Upper lobe of left lung (tissue), 6 donors: ENCODE measurements at regions not wholly inside any gene's neighbourhood (a gene's known extent, or its start where the extent isn't known, plus 50 kb on each side); places are given as distances from the start of the nearest gene placed in this dataset.
"Not testable (repeated sequence)": the region's sequence is repeated elsewhere in the genome, so short reads cannot be mapped to it uniquely, and the experiment has no call there.

Experiments used
- ATAC-seq, 2 donors: fragments of 200-7000 bp; cut with Tn5 transposase; one replicate each; pipeline ENCODE4 v1.9.1; 2022; ENCODE audit warnings: mild to moderate bottlenecking in 2 of 2, moderate library complexity in 2 of 2; ENCODE audit not compliant: low FRiP score in 2 of 2
- DNase-seq, 2 donors: peaks; one replicate each; pipeline ENCODE4 v3.0.0-alpha.2; 2019 to 2020
- H3K27ac ChIP-seq, 4 donors: fragments of 200-600 bp; sonication (generic); one replicate each; pipeline ENCODE4 v1.5.1; 2016 to 2019
- H3K27me3 ChIP-seq, 4 donors: fragments of 200-600 bp; sonication (generic); one replicate each; pipeline ENCODE4 v1.5.1; 2017 to 2019
- H3K36me3 ChIP-seq, 4 donors: fragments of 200-600 bp; sonication (generic); one replicate each; pipeline ENCODE4 v1.5.1; 2016 to 2019
- H3K4me1 ChIP-seq, 4 donors: fragments of 200-600 bp; sonication (generic); one replicate each; pipeline ENCODE4 v1.5.1; 2018 to 2019
- H3K4me3 ChIP-seq, 4 donors: fragments of 200-600 bp; sonication (generic); one replicate each; pipeline ENCODE4 v1.5.1; 2017 to 2019; ENCODE audit warnings: mild to moderate bottlenecking in 2 of 4, moderate library complexity in 1 of 4
- H3K9me3 ChIP-seq, 4 donors: fragments of 200-600 bp; sonication (generic); one replicate each; pipeline ENCODE4 v1.5.1; 2018 to 2019
- CTCF ChIP-seq, 6 experiments: fragments of 450-650 bp in 4 of 6; fragments of 200-600 bp in 2 of 6; sonication (generic) in 2 of 6; IDR thresholded peaks; one replicate each; pipeline ENCODE4 v1.5.1; 2016 to 2019; ENCODE audit warnings: antibody characterized with exemption in 6 of 6
- EP300 ChIP-seq, 4 donors: sonication (generic); formaldehyde crosslinking; IDR thresholded peaks; one replicate each; pipeline ENCODE4 v1.5.1; 2017; ENCODE audit warnings: antibody characterized with exemption in 4 of 4, control low read depth in 2 of 4
- POLR2A ChIP-seq, 4 donors: fragments of 450-650 bp; IDR thresholded peaks; one replicate each; pipeline ENCODE4 v1.5.1; 2016 to 2017; ENCODE audit warnings: antibody characterized with exemption in 4 of 4, mild to moderate bottlenecking in 2 of 4
- POLR2AphosphoS5 ChIP-seq, 2 donors: sonication (generic); formaldehyde crosslinking; IDR thresholded peaks; one replicate each; pipeline ENCODE4 v1.5.1; 2017; ENCODE audit warnings: antibody characterized with exemption in 2 of 2
- WGBS, 2 donors: methylation state at CpG; one replicate each; pipeline ENCODE4 v1.1.5; 2017 to 2018; 5-methylcytosine and 5-hydroxymethylcytosine counted together
- donor health status: DM: no; HTN: no; CAD: no; lungs with moderate emphysema.
- donor health status: DM: no; HTN: yes; CAD: no; lungs with severe emphysema.

- no peak overlapping the region for H3K27ac ChIP-seq
- ATAC-seq, result no peak
- no peak overlapping the region for H3K4me3 ChIP-seq
- no peaks in the 10 kb centered on the region for H3K27me3 ChIP-seq
- WGBS, 2 donors, result 77 to 81% methylated on average over 3 of the region's 3 CpGs
- H3K4me1 ChIP-seq, result no peaks in the 10 kb centered on the region
- no peak for DNase-seq
- H3K9me3 ChIP-seq, result no peaks in the 10 kb centered on the region
- no peaks in the 10 kb centered on the region for H3K36me3 ChIP-seq
- TF ChIP-seq CTCF (IDR thresholded peaks at IDR 0.05), result no peak
- TF ChIP-seq POLR2AphosphoS5 (IDR thresholded peaks at IDR 0.05), result no peak
- TF ChIP-seq EP300 (IDR thresholded peaks at IDR 0.05), result no peak
- TF ChIP-seq POLR2A (IDR thresholded peaks at IDR 0.05), result no peak
Measured at GRCh38 chr2:114123925-114124324, 234.0 kb downstream of the ACTR3 start.

GRCh38 chr2:114127372-114127771 lies 237.5 kb downstream of the ACTR3 start:
- ATAC-seq (no peak), DNase-seq (no peak)
- Histone ChIP-seq H3K9me3 (no peaks in the 10 kb centered on the region), H3K27me3 (no peaks in the 10 kb centered on the region), H3K36me3 (no peaks in the 10 kb centered on the region), H3K4me3 (no peak overlapping the region), H3K27ac (no peak overlapping the region), H3K4me1 (no peaks in the 10 kb centered on the region)
- TF ChIP-seq CTCF (IDR thresholded peaks at IDR 0.05) (no peak), POLR2A (IDR thresholded peaks at IDR 0.05) (no peak), POLR2AphosphoS5 (IDR thresholded peaks at IDR 0.05) (no peak), EP300 (IDR thresholded peaks at IDR 0.05) (no peak)
- 51 to 60% methylated on average over 2 of the region's 2 CpGs for WGBS, 2 donors

GRCh38 chr2:114128263-114128662 lies 238.4 kb downstream of the ACTR3 start:
- Histone ChIP-seq H3K27me3 (no peaks in the 10 kb centered on the region), H3K27ac (no peak overlapping the region), H3K36me3 (no peaks in the 10 kb centered on the region), H3K4me3 (no peak overlapping the region), H3K9me3 (no peaks in the 10 kb centered on the region), H3K4me1 (no peaks in the 10 kb centered on the region)
- WGBS, 2 donors, result 93 to 95% methylated on average over 3 of the region's 3 CpGs
- DNase-seq, result no peak
- no peak for ATAC-seq
- no peak for TF ChIP-seq POLR2A (IDR thresholded peaks at IDR 0.05)
- no peak for TF ChIP-seq POLR2AphosphoS5 (IDR thresholded peaks at IDR 0.05)
- TF ChIP-seq CTCF (IDR thresholded peaks at IDR 0.05), result no peak
- no peak for TF ChIP-seq EP300 (IDR thresholded peaks at IDR 0.05)

- DNase-seq (no peak), ATAC-seq (no peak)
- Histone ChIP-seq H3K4me1 (no peaks in the 10 kb centered on the region), H3K4me3 (no peak overlapping the region), H3K27me3 (no peaks in the 10 kb centered on the region), H3K36me3 (no peaks in the 10 kb centered on the region), H3K9me3 (no peaks in the 10 kb centered on the region), H3K27ac (no peak overlapping the region)
- WGBS, 2 donors, result 71 to 76% methylated on average over 6 of the region's 6 CpGs
- TF ChIP-seq POLR2A (IDR thresholded peaks at IDR 0.05) (no peak), CTCF (IDR thresholded peaks at IDR 0.05) (no peak), EP300 (IDR thresholded peaks at IDR 0.05) (no peak)
Measured at GRCh38 chr2:114128725-114129124, 238.8 kb downstream of the ACTR3 start.

GRCh38 chr2:114132050-114132449 lies 242.2 kb downstream of the ACTR3 start:
- H3K4me1 ChIP-seq, DNase-seq, H3K36me3 ChIP-seq, H3K27ac ChIP-seq, ATAC-seq, H3K27me3 ChIP-seq, H3K9me3 ChIP-seq, H3K4me3 ChIP-seq: not testable (repeated sequence)
- 92 to 93% methylated on average over 7 of the region's 7 CpGs for WGBS, 2 donors
